Common myeloid progenitor, CD34-positive (primary cell): ENCODE measurements at regions not wholly inside any gene's neighbourhood (a gene's known extent, or its start where the extent isn't known, plus 50 kb on each side); places are given as distances from the start of the nearest gene placed in this dataset.
A peak's percentile ranks its signal among the peaks of the same experiment; 100 is the strongest.

Experiments
- CTCF ChIA-PET: fragments of 350-600 bp; sonication (Branson Sonifier 250); formaldehyde crosslinking; loops from one replicate; lab custom pipeline; 2021; ENCODE audit warnings: antibody characterized with exemption; lab: Charles Lee
- POLR2A ChIA-PET: fragments of 350-600 bp; sonication (Branson Sonifier 250); formaldehyde crosslinking; loops from one replicate; lab custom pipeline; 2021; ENCODE audit warnings: antibody characterized with exemption; lab: Charles Lee
- DNase-seq, 3 donors: peaks; one replicate each; pipeline versions ENCODE4 v3.0.0 to v3.0.0-alpha.2; 2013
- H3K27ac ChIP-seq, 2 experiments: 1 replicate in 1 of 2; 2 replicates in 1 of 2; pipeline ENCODE4 v1.7.0; 2013; ENCODE audit warnings: inconsistent platforms in 2 of 2, low read length in 2 of 2, mild to moderate bottlenecking in 2 of 2, low read depth in 1 of 2, moderate library complexity in 1 of 2; ENCODE audit not compliant: severe bottlenecking in 2 of 2, insufficient read depth in 1 of 2, poor library complexity in 1 of 2
- H3K27me3 ChIP-seq, 5 experiments: replicated peaks in 2 of 5; 1 replicate in 3 of 5; 2 replicates in 2 of 5; pipeline versions ENCODE4 v1.6.1 to v1.7.0; 2013; ENCODE audit warnings: low read length in 4 of 5, mild to moderate bottlenecking in 2 of 5, moderate library complexity in 2 of 5, inconsistent platforms in 1 of 5; ENCODE audit not compliant: insufficient read depth in 5 of 5, control insufficient read depth in 4 of 5
- H3K36me3 ChIP-seq, 4 experiments: 1 replicate in 2 of 4; 2 replicates in 2 of 4; pipeline versions ENCODE4 v1.6.1 to v1.7.0; 2013; ENCODE audit warnings: low read length in 3 of 4, control low read depth in 1 of 4, mild to moderate bottlenecking in 1 of 4; ENCODE audit not compliant: control insufficient read depth in 4 of 4, insufficient read depth in 4 of 4
- H3K4me1 ChIP-seq, 4 experiments: 1 replicate in 3 of 4; 2 replicates in 1 of 4; pipeline versions ENCODE4 v1.6.1 to v1.7.1; 2013; ENCODE audit warnings: low read length in 3 of 4, mild to moderate bottlenecking in 3 of 4, control low read depth in 1 of 4, inconsistent platforms in 1 of 4, moderate library complexity in 1 of 4; ENCODE audit not compliant: control insufficient read depth in 4 of 4, insufficient read depth in 4 of 4; ENCODE audit errors: control extremely low read depth in 1 of 4
- H3K4me3 ChIP-seq, 7 experiments: 1 replicate in 4 of 7; 2 replicates in 3 of 7; pipeline versions ENCODE4 v1.5.1 to v1.7.0; 2013; ENCODE audit warnings: mild to moderate bottlenecking in 7 of 7, low read length in 6 of 7, moderate library complexity in 6 of 7, inconsistent platforms in 2 of 7, low read depth in 2 of 7, control low read depth in 1 of 7; ENCODE audit not compliant: insufficient read depth in 4 of 7, control insufficient read depth in 1 of 7; ENCODE audit errors: extremely low read depth in 1 of 7
- H3K9me3 ChIP-seq, 5 experiments: 1 replicate in 4 of 5; 2 replicates in 1 of 5; pipeline versions ENCODE4 v1.6.1 to v1.7.1; 2013; ENCODE audit warnings: low read length in 4 of 5, mild to moderate bottlenecking in 2 of 5, inconsistent platforms in 1 of 5, low read depth in 1 of 5, moderate library complexity in 1 of 5; ENCODE audit not compliant: control insufficient read depth in 4 of 5, insufficient read depth in 2 of 5; ENCODE audit errors: control extremely low read depth in 1 of 5
- WGBS: methylation state at CpG from one replicate; pipeline ENCODE4 v1.1.5; 2013; ENCODE audit not compliant: insufficient coverage; 5-methylcytosine and 5-hydroxymethylcytosine counted together

GRCh38 chr3:5651351-5651750 is 463.8 kb downstream of the EDEM1 start:
- Histone ChIP-seq H3K9me3 (peaks cover 0 to 4% (median 2%) of the 10 kb centered on the region in 5 experiments), H3K4me1 (no peaks in the 10 kb centered on the region), H3K4me3 (no peak overlapping the region), H3K27ac (no peak overlapping the region), H3K36me3 (no peaks in the 10 kb centered on the region), H3K27me3 (no peaks in the 10 kb centered on the region)
- WGBS = 98% methylated on average over 3 of the region's 3 CpGs
- ChIA-PET CTCF (no interaction called here), POLR2A (no interaction called here)
- DNase-seq = no peak

- Histone ChIP-seq H3K36me3 (no peaks in the 10 kb centered on the region), H3K9me3 (peaks cover 3 to 18% (median 10%) of the 10 kb centered on the region in 5 experiments), H3K27me3 (no peaks in the 10 kb centered on the region), H3K4me1 (no peaks in the 10 kb centered on the region), H3K27ac (no peak overlapping the region), H3K4me3 (no peak overlapping the region)
- no peak for DNase-seq
- ChIA-PET CTCF (no interaction called here), POLR2A (interaction anchor here (0.7 kb wide), 1 partner anchor 28 kb away, joined by 3 read pairs; no protein-coding TSS in a partner anchor)
- WGBS = 91% methylated on average over 1 of the region's 2 CpGs
Observed at GRCh38 chr3:5653426-5654143, 466.1 kb downstream of the EDEM1 start.

- WGBS = 94% methylated on average over 2 of the region's 5 CpGs
- POLR2A ChIA-PET = no interaction called here
- Histone ChIP-seq H3K27me3 (no peaks in the 10 kb centered on the region), H3K27ac (no peak overlapping the region), H3K4me1 (no peaks in the 10 kb centered on the region), H3K9me3 (peaks cover 3 to 22% (median 10%) of the 10 kb centered on the region in 5 experiments), H3K4me3 (no peak overlapping the region), H3K36me3 (no peaks in the 10 kb centered on the region)
- CTCF ChIA-PET = no interaction called here
- peak in 2 of 3 donors; percentile 6 to 13 for DNase-seq
Observed at GRCh38 chr3:5657106-5657505, 469.6 kb downstream of the EDEM1 start.

- 83% methylated on average over 1 of the region's 1 CpG for WGBS
- no peak overlapping the region for H3K4me3 ChIP-seq
- H3K4me1 ChIP-seq = no peaks in the 10 kb centered on the region
- no peaks in the 10 kb centered on the region for H3K27me3 ChIP-seq
- no peak overlapping the region for H3K27ac ChIP-seq
- ChIA-PET CTCF (no interaction called here), POLR2A (interaction anchor here (0.5 kb wide), 1 partner anchor 343 kb away, joined by 3 read pairs; no protein-coding TSS in a partner anchor)
- no peaks in the 10 kb centered on the region for H3K36me3 ChIP-seq
- peaks cover 0 to 34% (median 8%) of the 10 kb centered on the region in 5 experiments for H3K9me3 ChIP-seq
- no peak for DNase-seq
Observed at GRCh38 chr3:5663601-5664000, 476.1 kb downstream of the EDEM1 start.

- no peaks in the 10 kb centered on the region for H3K27me3 ChIP-seq
- peaks cover 0 to 33% (median 8%) of the 10 kb centered on the region in 5 experiments for H3K9me3 ChIP-seq
- H3K36me3 ChIP-seq = no peaks in the 10 kb centered on the region
- H3K4me1 ChIP-seq = no peaks in the 10 kb centered on the region
- WGBS = 100% methylated on average over 2 of the region's 4 CpGs
- H3K27ac ChIP-seq = no peak overlapping the region
- no peak overlapping the region for H3K4me3 ChIP-seq
- DNase-seq = peak in 2 of 3 donors; percentile 9 to 27
- POLR2A ChIA-PET = no interaction called here
- CTCF ChIA-PET = no interaction called here
Observed at GRCh38 chr3:5666455-5666854, 478.9 kb downstream of the EDEM1 start.

GRCh38 chr3:5673521-5673920 is 486.0 kb downstream of the EDEM1 start:
- Histone ChIP-seq H3K4me1 (no peaks in the 10 kb centered on the region), H3K4me3 (no peak overlapping the region), H3K27me3 (no peaks in the 10 kb centered on the region), H3K9me3 (peaks cover 0 to 2% (median 0%) of the 10 kb centered on the region in 5 experiments), H3K36me3 (no peaks in the 10 kb centered on the region), H3K27ac (no peak overlapping the region)
- no CpG with 5 or more reads among the region's 3 CpGs for WGBS
- ChIA-PET POLR2A (no interaction called here), CTCF (no interaction called here)
- DNase-seq = no peak

GRCh38 chr3:5675319-5675718 is 487.8 kb downstream of the EDEM1 start:
- 100% methylated on average over 2 of the region's 3 CpGs for WGBS
- H3K9me3 ChIP-seq = peaks cover 0 to 6% (median 0%) of the 10 kb centered on the region in 5 experiments
- CTCF ChIA-PET = no interaction called here
- H3K27ac ChIP-seq = no peak overlapping the region
- H3K27me3 ChIP-seq = no peaks in the 10 kb centered on the region
- no peaks in the 10 kb centered on the region for H3K36me3 ChIP-seq
- H3K4me1 ChIP-seq = no peaks in the 10 kb centered on the region
- peak in 2 of 3 donors; percentile 9 to 14 for DNase-seq
- no peak overlapping the region for H3K4me3 ChIP-seq
- POLR2A ChIA-PET = no interaction called here
